GM21723 (cell line): ENCODE measurements at regions not wholly inside any gene's neighbourhood (a gene's known extent, or its start where the extent isn't known, plus 50 kb on each side); places are given as distances from the start of the nearest gene placed in this dataset.

Experiments used
- ATAC-seq: cut with Tn5 transposase; IDR thresholded peaks from one replicate; pipeline ENCODE4 v1.9.1; 2021; ENCODE audit warnings: mild to moderate bottlenecking, moderate library complexity; ENCODE audit not compliant: unreplicated experiment

GRCh38 chr6:126526996-126527606 lies 187.2 kb downstream of the CENPW start:
- ATAC-seq, result no peak

- no peak for ATAC-seq
These were observed 189.9 kb downstream of the CENPW start for GRCh38 chr6:126529637-126530362.

- ATAC-seq, result no peak
These were observed 190.9 kb downstream of the CENPW start for GRCh38 chr6:126530775-126531174.

- no peak for ATAC-seq
These were observed 191.4 kb downstream of the CENPW start for GRCh38 chr6:126531286-126531685.

- ATAC-seq, result no peak
These were observed 191.9 kb downstream of the CENPW start for GRCh38 chr6:126531840-126532239.

GRCh38 chr6:126534401-126534800 lies 194.5 kb downstream of the CENPW start:
- no peak for ATAC-seq

- ATAC-seq, result no peak
These were observed 195.2 kb downstream of the CENPW start for GRCh38 chr6:126535138-126535537.

GRCh38 chr6:126535595-126535994 lies 195.7 kb downstream of the CENPW start:
- no peak for ATAC-seq

GRCh38 chr6:126537061-126537816 lies 197.3 kb downstream of the CENPW start:
- ATAC-seq, result no peak

GRCh38 chr6:126539022-126539421 lies 199.1 kb downstream of the CENPW start:
- no peak for ATAC-seq

- no peak for ATAC-seq
These were observed 200.2 kb downstream of the CENPW start for GRCh38 chr6:126540161-126540560.

GRCh38 chr6:126541806-126542491 lies 202.0 kb downstream of the CENPW start:
- ATAC-seq, result no peak

- ATAC-seq, result no peak
These were observed 206.7 kb downstream of the CENPW start for GRCh38 chr6:126546541-126547120.

- no peak for ATAC-seq
These were observed 208.4 kb downstream of the CENPW start for GRCh38 chr6:126548300-126548699.

GRCh38 chr6:126550323-126550722 lies 210.4 kb downstream of the CENPW start:
- no peak for ATAC-seq

GRCh38 chr6:126551832-126552231 lies 211.9 kb downstream of the CENPW start:
- no peak for ATAC-seq

- no peak for ATAC-seq
These were observed 213.9 kb downstream of the CENPW start for GRCh38 chr6:126553854-126554253.

- no peak for ATAC-seq
These were observed 230.6 kb downstream of the CENPW start for GRCh38 chr6:126570507-126570906.

- no peak for ATAC-seq
These were observed 234.4 kb downstream of the CENPW start for GRCh38 chr6:126574301-126574700.

GRCh38 chr6:126581316-126581715 lies 241.4 kb downstream of the CENPW start:
- ATAC-seq, result no peak
